Stimulated activated CD4-positive, alpha-beta T cell treated with anti-CD3 and anti-CD28 coated beads, TNF-alpha, amount 100 ng/mL, for 48 hours (primary cell): ENCODE measurements at regions not wholly inside any gene's neighbourhood (a gene's known extent, or its start where the extent isn't known, plus 50 kb on each side); places are given as distances from the start of the nearest gene placed in this dataset.

Experiments
- DNase-seq, 3 donors: peaks; one replicate each; pipeline ENCODE4 v3.0.0-alpha.2; 2020; ENCODE audit warnings: low read depth in 3 of 3

- no peak for DNase-seq
These were observed 108.4 kb upstream of the TNFAIP3 start for GRCh38 chr6:137758661-137759060.

- no peak for DNase-seq
These were observed 107.4 kb upstream of the TNFAIP3 start for GRCh38 chr6:137759624-137760023.

GRCh38 chr6:137761072-137761471 is 106.0 kb upstream of the TNFAIP3 start:
- DNase-seq = no peak

GRCh38 chr6:137761487-137761886 is 105.6 kb upstream of the TNFAIP3 start:
- no peak for DNase-seq

- DNase-seq = no peak
These were observed 104.6 kb upstream of the TNFAIP3 start for GRCh38 chr6:137762168-137763090.

- no peak for DNase-seq
These were observed 103.6 kb upstream of the TNFAIP3 start for GRCh38 chr6:137763436-137763835.

GRCh38 chr6:137763886-137764285 is 103.2 kb upstream of the TNFAIP3 start:
- no peak for DNase-seq

- no peak for DNase-seq
These were observed 102.6 kb upstream of the TNFAIP3 start for GRCh38 chr6:137764464-137764863.

- no peak for DNase-seq
These were observed 102.0 kb upstream of the TNFAIP3 start for GRCh38 chr6:137765059-137765458.

GRCh38 chr6:137766596-137767370 is 100.3 kb upstream of the TNFAIP3 start:
- DNase-seq = no peak

- DNase-seq = no peak
These were observed 99.6 kb upstream of the TNFAIP3 start for GRCh38 chr6:137767465-137767864.

- no peak for DNase-seq
These were observed 99.0 kb upstream of the TNFAIP3 start for GRCh38 chr6:137767911-137768690.

- DNase-seq = no peak
These were observed 98.1 kb upstream of the TNFAIP3 start for GRCh38 chr6:137768935-137769334.

- no peak for DNase-seq
These were observed 97.2 kb upstream of the TNFAIP3 start for GRCh38 chr6:137769797-137770362.

GRCh38 chr6:137772541-137773250 is 94.4 kb upstream of the TNFAIP3 start:
- no peak for DNase-seq

GRCh38 chr6:137775227-137775626 is 91.8 kb upstream of the TNFAIP3 start:
- no peak for DNase-seq

GRCh38 chr6:137775720-137776119 is 91.3 kb upstream of the TNFAIP3 start:
- no peak for DNase-seq

- DNase-seq = no peak
These were observed 90.8 kb upstream of the TNFAIP3 start for GRCh38 chr6:137776256-137776655.

GRCh38 chr6:137776786-137777686 is 90.0 kb upstream of the TNFAIP3 start:
- DNase-seq = no peak

GRCh38 chr6:137777687-137778075 is 89.4 kb upstream of the TNFAIP3 start:
- DNase-seq = no peak
